Umbilical cord (tissue), 1 donor: ENCODE measurements at regions not wholly inside any gene's neighbourhood (a gene's known extent, or its start where the extent isn't known, plus 50 kb on each side); places are given as distances from the start of the nearest gene placed in this dataset.

Experiments used
- DNase-seq: peaks from one replicate; pipeline ENCODE4 v3.0.0-alpha.2; 2015; ENCODE audit warnings: low spot score

- no peak for DNase-seq
These were observed 286.0 kb upstream of the ZPLD1 start for GRCh38 chr3:102148598-102149337.

DNA sequence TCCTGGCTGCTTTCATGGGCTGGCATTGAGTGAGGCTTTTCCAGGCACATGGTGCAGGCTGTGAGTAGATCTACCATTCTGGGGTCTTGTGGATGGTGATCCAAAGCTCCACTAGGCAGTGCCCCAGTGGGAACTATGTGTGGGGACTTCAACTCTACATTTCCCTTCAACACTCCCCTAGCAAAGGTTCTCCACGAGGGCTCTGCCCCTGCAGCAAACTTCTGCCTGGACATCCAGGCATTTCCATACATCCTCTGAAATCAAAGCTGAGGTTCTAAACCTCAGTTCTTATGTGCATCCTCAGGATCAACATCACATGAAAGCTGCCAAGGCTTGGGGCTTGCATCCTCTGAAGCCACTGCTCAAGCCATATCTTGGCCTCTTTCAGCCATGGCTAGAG, 282.9 kb upstream of the ZPLD1 start:
- DNase-seq: no peak

DNA sequence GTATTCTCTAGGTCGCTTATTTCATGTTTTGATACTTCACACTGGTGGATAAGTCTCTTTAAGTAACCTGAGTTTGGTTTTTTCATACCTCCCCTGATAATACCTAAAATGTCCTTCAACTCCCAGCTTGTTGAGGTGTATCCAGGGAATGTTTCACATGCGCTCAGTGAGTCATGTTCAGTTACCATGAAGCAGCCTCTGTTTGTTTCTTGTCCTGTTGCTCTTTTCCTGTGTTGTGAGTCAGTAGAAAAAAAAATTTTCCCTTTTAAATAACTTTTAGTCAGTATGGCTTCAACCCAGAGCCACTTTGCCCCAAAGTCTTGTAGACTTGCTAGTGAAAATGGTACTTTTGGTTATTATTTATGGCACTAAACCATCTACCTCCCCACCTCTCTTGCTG, 278.4 kb upstream of the ZPLD1 start:
- no peak for DNase-seq

GRCh38 chr3:102158080-102158740, 276.6 kb upstream of the ZPLD1 start:
- no peak for DNase-seq

DNA sequence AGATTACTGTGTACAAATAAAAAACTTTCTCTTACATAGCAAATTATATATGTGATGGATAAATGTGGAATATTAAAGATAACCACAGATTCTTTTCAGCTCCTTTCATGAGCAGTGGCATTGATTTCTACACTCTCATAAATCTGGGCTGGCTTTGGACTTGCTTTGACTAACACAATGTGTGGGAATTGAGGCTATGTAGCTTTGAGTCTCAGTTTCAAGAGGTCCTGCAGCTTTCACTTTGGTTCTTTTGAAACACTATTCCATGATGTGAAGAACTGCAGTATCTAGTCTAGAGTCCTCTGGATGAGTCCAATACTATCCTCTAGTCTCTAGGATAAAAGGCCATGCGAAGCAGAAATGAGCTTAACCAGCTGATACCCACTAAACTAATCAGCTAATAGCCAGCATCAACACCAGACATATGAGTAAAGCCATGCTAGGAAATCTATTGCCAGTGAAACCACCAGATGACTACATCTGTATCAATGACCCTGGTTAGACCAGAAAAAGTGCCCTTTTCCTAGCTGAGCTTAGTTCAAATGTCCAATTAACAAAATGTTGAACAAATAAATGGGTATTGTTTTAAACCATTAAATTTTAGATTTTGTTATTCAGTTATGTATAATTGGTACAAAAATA, 274.9 kb upstream of the ZPLD1 start:
- DNase-seq: no peak

GRCh38 chr3:102161384-102162006, 273.3 kb upstream of the ZPLD1 start:
- no peak for DNase-seq

DNA sequence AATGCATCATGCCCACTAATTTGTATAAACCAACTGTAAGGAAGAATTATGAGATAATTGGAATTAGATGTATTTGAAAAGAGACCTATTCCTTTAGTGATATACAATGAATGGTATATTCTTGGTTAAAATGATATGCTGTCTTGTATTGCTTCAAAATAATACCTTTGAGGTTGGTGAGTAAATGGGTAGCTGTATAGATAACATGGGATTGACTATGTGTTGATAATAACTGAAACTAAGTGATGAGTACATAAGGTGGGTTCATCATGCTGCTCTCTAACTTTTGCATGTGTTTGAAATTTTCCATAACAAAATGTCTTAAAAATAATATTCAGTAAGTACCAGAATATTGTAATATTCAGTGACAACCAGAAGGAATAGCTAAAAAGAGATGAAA, 272.6 kb upstream of the ZPLD1 start:
- DNase-seq: no peak

DNA sequence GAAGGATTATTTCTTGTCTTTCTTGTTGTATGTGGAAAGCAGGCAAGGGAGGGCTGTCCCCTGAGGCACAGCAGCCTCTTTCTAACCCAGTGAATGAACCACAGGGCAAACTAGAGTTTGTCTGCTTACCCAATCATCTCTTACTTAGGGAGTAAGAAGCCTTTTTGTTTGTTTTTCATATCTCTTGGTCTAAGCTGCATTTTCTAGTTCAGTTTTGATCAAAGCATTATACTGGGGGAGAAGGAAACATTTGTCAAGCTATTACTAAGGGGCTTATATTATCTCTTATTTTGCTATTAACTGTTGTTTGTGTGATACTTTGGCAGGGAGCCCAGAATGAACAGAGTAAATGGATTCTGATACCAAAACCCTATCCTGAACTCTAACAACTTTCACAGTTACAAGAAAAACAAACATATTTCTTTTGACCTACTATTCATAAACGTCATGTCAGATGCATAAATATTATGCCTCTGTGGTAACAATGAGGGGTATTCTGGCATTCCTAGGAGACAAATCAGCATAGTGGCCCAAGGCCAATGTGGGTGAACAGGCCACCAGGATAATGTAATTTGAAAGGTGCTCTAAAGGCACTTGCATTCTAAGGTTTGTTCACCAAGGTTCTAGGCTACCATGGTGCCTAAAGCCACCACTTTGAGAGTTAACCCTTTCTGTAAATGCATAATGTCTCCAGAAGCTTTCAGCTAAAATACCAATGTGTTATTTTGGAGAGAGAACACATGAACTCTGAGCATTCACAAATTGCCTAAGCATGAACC, 271.6 kb upstream of the ZPLD1 start:
- DNase-seq: peak; percentile 89

DNA sequence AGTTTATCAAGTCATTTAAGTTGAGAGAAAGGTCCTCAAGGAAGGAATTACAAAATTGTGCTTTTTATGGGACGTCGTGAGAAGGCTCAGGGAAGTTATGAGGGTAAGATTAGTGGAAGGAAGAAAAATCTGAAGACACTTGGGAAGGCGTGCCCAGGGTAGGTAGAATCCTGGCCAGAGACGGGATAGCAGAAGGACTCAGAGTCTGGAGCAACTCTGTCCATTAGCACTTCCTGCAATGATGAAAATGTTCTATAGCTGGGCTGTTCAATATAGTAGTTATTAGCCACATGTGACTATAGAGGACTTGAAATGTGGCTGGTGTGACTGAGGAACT, 271.0 kb upstream of the ZPLD1 start:
- DNase-seq: no peak

GRCh38 chr3:102165367-102165766, 269.4 kb upstream of the ZPLD1 start:
- no peak for DNase-seq

- DNase-seq: no peak
These were observed 264.8 kb upstream of the ZPLD1 start for GRCh38 chr3:102169915-102170479.

GRCh38 chr3:102170545-102170944, 264.3 kb upstream of the ZPLD1 start:
- DNase-seq: no peak

GRCh38 chr3:102174312-102174712, 260.5 kb upstream of the ZPLD1 start:
- DNase-seq: no peak

DNA sequence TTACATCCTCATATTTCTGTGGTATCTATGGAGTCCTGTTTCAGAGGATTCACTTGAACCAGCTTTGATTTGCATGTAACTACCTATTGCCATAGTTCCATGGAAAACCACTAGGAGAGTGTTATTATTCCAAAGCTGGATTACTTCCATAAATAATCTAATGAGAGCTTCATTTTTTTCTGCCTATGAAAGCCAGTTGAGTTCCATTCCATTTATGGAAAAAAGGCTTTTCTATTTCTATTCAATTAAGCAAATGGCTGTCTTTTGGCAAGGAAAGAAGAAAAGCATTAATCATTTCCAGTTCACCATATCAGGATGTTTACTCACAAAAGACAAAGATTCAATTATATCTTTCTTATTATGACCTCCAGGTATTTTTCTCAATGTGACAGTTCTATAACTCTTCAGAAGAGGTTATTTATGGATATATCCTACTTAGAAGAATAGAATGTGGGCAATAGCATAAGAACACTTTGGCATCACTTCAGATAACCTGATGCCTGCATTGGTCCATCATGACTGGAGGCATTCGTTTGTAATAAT, 259.9 kb upstream of the ZPLD1 start:
- no peak for DNase-seq

- no peak for DNase-seq
These were observed 258.3 kb upstream of the ZPLD1 start for GRCh38 chr3:102176333-102177050.

DNA sequence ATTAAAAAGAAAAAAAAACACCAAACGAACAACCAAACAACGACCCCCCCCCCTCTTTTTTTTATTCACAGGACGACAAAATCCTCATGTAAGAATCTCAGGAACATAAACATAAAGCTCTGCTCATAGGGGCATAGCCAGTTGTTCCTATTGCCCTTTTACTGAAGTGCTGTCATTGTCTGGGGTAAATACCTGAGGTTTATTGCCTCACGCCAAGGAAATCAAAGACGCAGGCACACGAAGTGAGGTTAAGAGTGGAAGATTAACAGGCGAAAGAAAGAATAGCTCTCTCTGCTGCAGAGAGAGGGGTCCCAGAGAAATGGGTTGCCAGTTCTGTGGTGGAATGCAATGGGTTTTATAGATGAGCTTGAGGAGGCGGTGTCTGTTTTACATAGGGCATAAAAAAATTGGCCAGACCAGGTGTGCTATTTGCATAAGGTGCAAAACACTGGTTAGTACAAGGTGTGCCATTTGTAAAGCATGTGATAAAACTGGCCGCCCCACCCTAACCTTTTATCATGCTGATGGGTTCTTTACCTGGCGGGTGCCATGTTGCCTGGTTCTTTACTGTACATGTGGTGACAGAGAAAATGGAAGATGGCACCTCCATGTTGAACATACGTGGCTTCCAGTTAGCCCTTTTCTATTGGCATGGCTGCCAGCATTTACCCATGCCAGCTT, 257.6 kb upstream of the ZPLD1 start:
- DNase-seq: no peak

DNA sequence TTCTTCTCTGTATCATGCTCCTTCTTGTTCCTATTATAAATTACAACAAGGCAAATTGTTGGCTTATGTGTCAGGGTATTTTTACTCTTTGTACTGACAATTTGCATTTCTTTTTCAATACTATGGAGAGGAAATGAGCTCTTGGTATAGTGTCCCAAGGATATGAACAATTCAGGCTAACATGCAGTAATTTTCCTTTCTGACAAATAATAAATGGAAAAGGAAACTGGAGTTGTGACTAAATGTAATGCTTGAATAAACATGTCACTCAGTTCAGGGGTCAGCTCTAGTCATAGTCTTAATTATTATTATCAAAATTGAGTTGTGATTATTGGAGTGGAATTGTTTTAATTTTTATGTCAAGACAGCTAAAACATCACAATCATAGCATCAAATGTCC, 256.0 kb upstream of the ZPLD1 start:
- no peak for DNase-seq

DNA sequence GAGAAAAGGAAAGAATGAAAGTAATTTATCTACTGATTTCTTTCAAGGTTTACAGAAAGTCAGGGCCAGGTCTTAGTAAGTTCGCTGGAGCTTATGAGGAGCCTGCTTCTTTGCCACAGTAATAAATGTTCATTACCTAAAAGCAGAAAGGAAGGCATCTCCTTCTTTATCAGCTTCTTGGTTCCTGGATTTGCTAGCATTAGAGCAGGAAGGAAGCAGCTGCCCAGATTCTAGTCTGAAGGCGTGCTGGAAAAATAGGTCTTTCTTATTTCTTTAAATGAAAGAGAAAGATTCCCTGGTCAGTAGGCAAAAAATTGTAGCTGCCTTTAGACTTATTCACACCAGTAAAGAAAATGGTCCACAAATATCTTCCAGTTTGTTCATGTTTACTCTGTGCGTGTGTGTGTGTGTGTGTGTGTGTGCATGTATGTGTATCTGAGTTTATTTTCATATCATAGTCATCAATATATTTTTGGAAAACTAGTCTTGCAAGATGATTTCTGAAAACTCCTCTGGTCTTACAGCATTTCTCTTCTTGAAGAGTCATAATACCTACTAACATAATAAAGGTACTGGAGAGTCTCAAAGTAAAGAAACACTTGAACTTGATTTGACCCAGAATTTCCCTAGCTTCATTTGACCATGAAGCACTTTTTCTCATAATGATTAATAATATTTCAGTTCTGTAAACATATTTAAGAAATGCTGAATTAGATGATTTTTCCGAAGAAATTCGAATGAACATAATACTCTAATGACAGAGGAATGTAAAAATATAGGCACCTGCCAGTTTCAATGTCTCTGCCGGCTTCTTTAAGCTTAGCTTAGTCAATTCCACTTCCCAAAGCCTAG, 255.3 kb upstream of the ZPLD1 start:
- peak; percentile 70 for DNase-seq
